GM18505 (cell line): ENCODE measurements at regions not wholly inside any gene's neighbourhood (a gene's known extent, or its start where the extent isn't known, plus 50 kb on each side); places are given as distances from the start of the nearest gene placed in this dataset.

Experiments
- ATAC-seq: cut with Tn5 transposase; IDR thresholded peaks from one replicate; pipeline ENCODE4 v1.9.1; 2021; ENCODE audit not compliant: unreplicated experiment
- POLR2A ChIP-seq: IDR thresholded peaks from 4 replicates; pipeline ENCODE4 v1.6.1; 2011; ENCODE audit warnings: borderline replicate concordance; ENCODE audit not compliant: insufficient read depth, insufficient read length; ENCODE audit errors: extremely low read depth

DNA sequence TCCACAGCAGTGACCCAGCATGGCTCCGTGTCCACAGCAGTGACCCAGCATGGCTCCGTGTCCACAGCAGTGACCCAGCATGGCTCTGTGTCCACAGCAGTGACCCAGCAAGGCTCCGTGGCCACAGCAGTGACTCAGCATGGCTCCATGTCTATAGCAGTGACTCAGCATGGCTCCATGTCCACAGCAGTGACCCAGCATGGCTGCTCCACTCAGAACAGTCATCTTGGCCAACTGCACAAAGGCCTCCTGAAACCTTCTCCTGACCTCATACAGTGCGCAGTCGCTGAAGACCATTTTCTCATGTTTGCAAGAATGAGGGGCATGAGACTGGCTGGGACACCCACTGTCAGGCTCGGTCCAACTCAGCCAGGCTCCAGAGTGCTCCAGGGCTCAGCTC, 333.4 kb upstream of the RAB6C start:
- no peak for TF ChIP-seq POLR2A

DNA sequence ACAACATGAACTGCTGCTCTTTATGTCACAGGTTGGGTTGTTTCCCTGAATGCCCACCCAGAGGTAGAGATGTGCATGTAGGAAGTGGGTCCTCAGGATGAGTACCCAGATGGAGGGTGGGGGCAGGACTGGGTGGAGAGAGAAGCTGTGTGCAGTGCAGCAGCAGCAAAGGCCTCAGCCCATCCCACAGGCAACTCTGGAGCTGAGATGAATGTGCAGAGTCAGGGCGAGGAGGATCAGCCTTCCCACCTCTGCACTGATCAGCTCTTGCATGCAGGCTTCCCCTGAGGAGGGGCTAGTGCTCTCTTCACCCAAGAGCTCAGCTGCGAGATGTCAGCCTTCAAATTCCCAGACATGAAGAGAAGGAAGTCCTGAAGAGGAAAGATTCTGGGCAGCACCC, 326.2 kb upstream of the RAB6C start:
- no peak for TF ChIP-seq POLR2A
- ATAC-seq: no peak

More for the DNA sequence above, 333.4 kb upstream of the RAB6C start:
- ATAC-seq: no peak

DNA sequence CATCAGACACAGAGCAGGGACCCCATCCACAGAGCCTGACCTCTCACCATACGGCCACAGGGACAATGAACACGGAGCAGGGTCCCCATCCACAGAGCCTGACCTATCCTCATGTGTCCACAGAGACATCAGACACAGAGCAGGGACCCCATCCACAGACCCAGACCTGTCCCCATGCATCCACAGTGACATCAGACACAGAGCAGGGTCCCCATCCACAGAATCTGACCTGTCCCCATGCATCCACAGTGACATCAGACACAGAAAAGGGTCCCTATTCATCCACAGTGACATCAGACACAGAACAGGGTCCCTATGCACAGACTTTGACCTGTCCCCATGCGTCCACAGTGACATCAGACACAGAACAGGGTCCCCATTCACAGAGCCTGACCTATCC, 325.1 kb upstream of the RAB6C start:
- ATAC-seq: no peak
- no peak for TF ChIP-seq POLR2A

DNA sequence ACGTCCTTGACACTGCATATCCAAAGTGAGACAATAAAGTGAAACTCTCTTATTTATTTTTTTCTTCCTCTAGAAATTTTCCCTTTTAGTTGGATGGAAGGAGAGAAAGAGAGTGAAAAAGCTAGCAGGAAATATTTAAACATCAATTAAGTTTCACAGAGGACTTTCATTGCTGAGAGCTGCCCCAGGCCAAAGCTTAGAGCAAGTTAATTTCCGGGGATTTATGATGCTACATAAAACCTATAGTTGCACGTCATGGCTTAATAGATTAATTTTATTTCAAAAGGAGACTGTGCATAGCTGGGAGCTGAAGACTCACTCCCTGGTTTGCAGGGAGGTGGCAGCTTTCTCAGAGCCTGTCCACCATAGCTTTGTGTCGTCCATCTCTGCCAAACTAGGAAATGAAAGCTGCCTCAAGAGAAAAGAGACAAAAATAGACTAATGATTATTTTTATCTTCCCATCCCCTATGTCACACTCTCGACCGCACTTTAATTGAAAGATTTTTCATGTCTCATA, 323.3 kb upstream of the RAB6C start:
- no peak for ATAC-seq

DNA sequence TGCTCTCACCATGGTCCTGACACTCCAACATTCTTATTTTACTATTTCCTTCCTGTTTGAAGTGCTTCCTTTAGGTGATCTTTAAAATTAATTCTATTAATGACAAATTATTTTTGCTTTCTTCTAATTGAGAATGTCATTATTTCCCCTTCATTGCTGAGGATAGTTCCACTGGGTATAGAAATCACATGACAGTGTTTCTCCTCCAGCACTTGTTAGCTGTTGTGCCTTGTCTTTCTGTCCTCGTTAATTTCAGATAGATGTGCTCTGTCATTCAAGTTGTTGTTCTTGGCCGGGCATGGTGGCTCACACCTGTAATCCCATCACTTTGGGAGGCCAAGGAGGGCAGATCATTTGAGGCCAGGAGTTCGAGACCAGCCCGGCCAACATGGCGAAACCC, 321.0 kb upstream of the RAB6C start:
- ATAC-seq: no peak
- TF ChIP-seq POLR2A: no peak

More for the DNA sequence above, 323.3 kb upstream of the RAB6C start:
- TF ChIP-seq POLR2A: no peak

DNA sequence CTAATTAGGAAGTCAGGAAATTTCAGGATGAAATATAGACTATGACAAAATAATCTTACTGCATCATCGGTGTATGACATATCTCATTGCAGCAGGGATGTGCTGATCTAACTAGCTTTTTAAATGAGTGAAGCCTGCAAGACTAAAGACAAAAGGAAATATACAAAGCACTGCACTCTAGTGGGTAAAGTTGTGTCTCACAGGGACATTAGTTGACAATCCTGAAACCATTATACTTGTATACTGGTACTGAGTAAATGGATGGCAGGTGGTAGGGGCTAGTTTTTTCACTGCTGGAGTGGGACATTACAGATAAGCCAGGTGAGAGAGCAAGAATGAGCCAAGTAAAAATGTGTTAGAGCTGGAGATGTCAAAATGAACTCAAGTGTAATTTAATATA, 317.5 kb upstream of the RAB6C start:
- no peak for ATAC-seq

DNA sequence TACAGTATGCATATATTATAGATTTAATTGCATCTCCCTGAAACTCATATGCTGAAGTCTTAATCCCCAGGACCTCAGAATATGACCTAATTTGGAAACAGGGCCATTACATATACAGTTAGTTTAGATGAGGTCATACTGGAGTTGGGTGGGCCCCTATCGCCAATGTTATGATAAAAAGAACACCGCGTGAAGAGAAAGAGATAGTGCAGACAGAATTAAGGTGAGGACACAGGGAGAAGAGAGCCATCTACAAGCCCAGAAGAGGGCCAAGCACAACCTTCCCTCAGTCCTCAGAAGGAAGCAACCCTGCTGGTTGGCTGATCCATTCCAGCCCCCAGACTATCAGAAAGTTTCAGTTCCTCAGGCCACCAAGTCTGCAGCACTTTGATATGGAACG, 311.9 kb upstream of the RAB6C start:
- no peak for TF ChIP-seq POLR2A
- no peak for ATAC-seq

More for the DNA sequence above, 317.5 kb upstream of the RAB6C start:
- TF ChIP-seq POLR2A: no peak

DNA sequence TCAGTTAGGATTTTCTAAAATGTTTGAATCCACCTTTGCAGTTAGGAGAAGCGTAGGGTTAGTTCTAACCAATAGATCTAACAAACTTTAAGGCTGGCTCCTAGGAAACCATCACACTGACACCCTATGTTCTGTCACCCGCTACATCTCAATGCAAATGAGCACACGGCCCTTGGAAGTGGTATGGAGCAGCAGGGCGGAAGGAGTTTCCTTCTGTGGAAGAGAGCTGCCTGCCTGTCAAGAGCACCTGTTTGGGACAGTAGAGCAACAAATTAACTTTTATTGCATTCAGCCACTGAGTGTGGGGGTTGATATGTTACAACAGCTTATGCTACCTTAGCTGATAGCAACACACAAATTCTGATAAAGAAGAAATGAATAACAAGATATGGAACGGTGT, 306.9 kb upstream of the RAB6C start:
- TF ChIP-seq POLR2A: no peak
- no peak for ATAC-seq

DNA sequence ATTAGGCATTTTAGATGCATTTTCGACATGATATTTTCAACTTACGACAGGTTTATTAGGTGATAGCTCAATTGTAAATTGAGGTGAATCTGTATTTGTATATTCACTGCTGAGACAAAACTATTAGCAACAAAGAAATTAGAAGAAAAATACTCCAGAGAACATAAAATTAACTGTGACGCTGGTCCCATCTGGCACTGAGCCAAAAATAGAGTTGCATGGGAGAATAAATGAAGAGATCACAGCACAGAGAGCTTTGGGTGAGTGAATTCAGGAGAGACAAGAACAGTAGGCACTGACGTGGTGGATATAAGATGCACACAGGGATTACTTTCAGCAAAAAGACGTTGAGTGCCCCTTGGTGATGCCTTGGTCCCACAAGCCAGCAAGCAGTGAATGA, 306.2 kb upstream of the RAB6C start:
- ATAC-seq: no peak
- no peak for TF ChIP-seq POLR2A

DNA sequence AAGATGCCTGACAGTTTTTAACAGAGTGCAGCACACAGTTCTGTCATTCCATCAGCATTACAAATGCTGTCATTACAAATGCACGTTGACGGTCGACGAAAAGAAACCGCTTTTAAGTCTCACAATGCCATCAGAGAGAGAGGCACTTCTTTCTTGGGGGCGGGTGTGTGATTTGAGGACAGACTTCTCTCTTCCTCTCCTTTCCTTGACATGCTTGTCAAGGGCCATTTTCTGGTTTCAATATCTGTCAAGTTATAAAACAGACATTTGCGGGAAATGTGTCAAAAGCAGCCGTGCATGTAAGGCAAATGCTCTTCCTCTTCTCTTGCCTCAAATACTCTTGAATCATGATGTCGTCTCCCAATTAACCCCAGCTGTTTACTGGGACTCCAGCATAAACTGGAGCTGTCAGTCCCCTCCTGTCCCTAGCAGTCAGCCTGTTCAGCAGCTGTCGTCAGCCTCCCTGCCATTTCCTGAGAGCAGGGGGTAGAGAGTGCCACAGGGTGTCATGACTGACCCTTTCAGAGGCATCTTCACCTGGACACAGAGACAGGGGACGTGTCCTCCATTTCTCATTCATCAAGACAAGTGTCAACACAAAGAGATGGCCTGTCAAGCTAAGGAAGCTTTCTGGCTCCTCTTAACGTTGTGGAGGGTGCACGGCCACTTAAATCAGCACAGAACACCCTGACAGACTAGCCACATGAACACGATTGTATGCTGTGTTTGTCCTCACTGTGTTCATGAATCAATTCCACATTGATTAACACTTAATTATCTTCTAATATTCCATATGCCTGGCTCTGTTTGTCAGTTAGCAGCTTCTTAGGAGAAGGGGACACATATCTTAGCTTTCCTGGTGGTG, 305.4 kb upstream of the RAB6C start:
- peak; percentile 73 for ATAC-seq
- TF ChIP-seq POLR2A: no peak

DNA sequence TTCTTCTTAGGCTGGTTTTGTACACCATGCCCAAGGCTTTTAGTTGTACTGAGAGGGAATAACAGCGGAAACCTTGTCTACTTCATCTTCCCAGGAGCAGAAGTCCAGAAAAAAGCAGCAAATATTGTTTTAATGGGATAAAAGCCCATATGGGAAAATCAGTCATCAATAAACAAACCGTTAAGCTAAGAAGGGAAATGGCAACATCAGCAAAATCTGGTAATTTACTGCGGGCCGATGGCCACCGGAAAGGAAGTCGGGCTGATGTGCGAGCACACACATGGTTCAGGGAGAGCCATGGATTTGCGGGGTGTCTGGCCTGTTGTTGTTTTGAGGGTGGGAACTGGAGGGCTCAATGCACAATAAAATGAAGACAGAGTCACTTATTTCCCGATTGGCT, 300.7 kb upstream of the RAB6C start:
- ATAC-seq: no peak
- TF ChIP-seq POLR2A: no peak

DNA sequence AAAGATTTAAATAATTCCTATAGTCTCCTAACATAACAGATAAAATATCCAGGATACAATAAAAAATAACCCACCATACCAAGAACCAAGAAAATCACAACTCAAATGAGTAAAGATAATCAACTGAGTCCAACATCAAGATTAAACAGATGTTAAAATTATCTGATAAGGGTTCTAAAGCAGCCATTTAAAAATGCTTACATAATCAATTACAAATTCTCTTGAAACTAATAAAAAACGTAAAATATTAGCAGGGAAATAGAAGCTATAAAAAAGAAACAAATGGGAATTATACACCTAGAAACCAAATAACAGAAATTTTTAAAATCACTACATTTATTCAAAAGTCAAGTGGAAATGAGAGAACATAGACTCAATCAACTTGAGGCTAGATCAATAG, 297.7 kb upstream of the RAB6C start:
- no peak for ATAC-seq
- no peak for TF ChIP-seq POLR2A

DNA sequence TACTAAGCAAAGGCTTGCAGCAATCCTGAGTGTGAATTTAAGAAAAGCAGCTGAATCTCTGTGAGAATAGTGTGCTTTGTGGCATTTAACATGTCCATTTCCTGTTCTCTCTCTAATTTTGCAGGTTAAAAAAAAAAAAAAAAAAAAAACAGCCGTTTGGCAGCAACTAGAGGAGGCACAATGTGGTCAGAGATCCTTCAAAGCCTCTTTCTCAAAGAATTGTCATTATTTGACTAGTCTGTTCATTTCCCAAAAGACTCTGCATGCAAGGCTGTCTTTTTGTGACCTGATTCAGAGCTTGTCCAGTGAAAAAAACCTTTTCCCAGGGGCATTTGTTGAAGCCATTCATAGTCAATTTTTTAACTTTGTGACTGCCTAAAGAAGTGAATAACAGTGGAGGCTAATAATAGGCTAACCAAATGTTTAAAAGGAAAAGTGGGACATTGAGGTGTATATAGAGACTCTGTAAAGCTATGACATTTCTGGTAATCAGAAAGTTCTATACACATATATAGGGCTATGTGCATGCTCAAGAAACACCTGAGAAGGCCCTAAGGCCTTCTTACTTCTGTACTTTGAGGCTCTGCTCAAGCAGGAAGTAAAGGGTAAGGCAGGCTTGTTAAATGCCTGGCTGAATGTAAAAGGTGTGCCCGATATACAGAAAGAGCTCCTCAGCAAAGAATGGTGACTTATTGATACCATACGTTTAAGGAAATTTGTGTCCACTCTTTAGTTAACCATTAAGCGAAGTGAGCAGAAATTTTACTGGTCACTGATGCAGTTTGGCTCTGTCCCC, 289.6 kb upstream of the RAB6C start:
- TF ChIP-seq POLR2A: no peak
- ATAC-seq: no peak

DNA sequence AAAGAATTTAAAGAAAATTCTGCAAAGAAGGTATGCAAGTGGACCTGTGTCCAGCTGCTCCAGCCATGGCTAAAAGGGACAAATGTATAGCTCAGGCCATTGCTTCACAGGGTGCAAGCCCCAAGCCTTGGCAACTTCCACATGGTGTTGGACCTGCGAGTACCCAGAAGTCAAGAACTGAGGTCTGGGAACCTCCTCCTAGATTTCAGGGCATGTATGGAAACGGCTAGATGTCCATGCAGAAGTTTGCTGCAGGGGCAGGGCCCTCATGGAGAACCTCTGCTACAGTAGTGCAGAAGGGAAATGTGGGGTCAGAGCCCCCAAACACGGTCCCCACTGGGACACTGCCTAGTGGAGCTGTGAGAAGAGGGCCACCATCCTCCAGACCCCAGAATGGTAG, 284.0 kb upstream of the RAB6C start:
- ATAC-seq: no peak
- no peak for TF ChIP-seq POLR2A

DNA sequence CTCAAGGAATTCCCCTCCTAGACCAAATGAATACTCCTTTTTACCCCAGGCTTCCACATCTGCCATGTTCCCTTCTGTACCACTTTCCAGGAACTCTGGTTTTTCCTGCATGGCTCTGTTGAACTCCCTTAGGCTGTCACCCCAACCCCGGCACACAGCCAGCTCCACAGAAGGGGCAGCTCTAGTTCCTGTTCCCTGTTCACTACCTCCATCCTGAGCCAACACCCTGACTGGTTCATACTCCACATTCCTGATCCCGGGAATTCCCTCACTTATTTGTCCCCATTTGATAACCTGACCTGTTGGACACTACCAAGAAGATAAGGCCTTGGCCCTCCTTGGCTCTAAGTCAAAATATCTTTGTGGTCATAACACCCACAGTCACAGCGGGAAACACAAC, 280.9 kb upstream of the RAB6C start:
- TF ChIP-seq POLR2A: no peak
- ATAC-seq: no peak
